Endothelial cell of umbilical vein (primary cell): ENCODE measurements at regions not wholly inside any gene's neighbourhood (a gene's known extent, or its start where the extent isn't known, plus 50 kb on each side); places are given as distances from the start of the nearest gene placed in this dataset.

ENCODE experiments used
- BruUV-seq: library from RNA; stranded (reverse); fragments of 400-500 nt; replicated peaks from 2 replicates; lab custom pipeline; 2021; lab: Mats Ljungman, UMichigan
- CTCF ChIA-PET: fragments of 300-600, 350-600 bp; sonication (Branson Sonifier 250); formaldehyde crosslinking; loops from one replicate; lab custom pipeline; 2021; ENCODE audit warnings: antibody characterized with exemption, inconsistent platforms; lab: Charles Lee
- POLR2A ChIA-PET: fragments of 300-600, 350-600 bp; sonication (Branson Sonifier 250); formaldehyde crosslinking; loops from one replicate; lab custom pipeline; 2021; ENCODE audit warnings: antibody characterized with exemption, inconsistent platforms; lab: Charles Lee
- DNase-seq: peaks from one replicate; pipeline ENCODE4 v3.0.0-alpha.2; 2011; ENCODE audit warnings: low read depth, low spot score
- FAIRE-seq: peaks from 2 replicates; lab custom pipeline; 2011; peaks lifted over from hg19 to GRCh38; lab: Jason Lieb, UNC
- H2AFZ ChIP-seq: 2 replicates; pipeline ENCODE4 v1.6.0; 2012; ENCODE audit warnings: low read depth, low read length, control low read depth, inconsistent platforms
- H3K27ac ChIP-seq: 2 replicates; pipeline ENCODE4 v1.5.1; 2011; ENCODE audit warnings: low read depth, mild to moderate bottlenecking, control low read depth, low read length, moderate library complexity; ENCODE audit not compliant: insufficient read depth
- H3K27me3 ChIP-seq, 2 experiments: 2 replicates each; pipeline versions ENCODE4 v1.6.0 to v1.6.1; 2011; ENCODE audit warnings: low read length in 2 of 2, mixed read lengths in 1 of 2; ENCODE audit not compliant: control insufficient read depth in 2 of 2, insufficient read depth in 2 of 2
- H3K36me3 ChIP-seq, 2 experiments: 2 replicates in 1 of 2; 3 replicates in 1 of 2; pipeline ENCODE4 v1.5.1; 2011; ENCODE audit warnings: low read length in 2 of 2, mild to moderate bottlenecking in 1 of 2, moderate library complexity in 1 of 2; ENCODE audit not compliant: control insufficient read depth in 2 of 2, insufficient read depth in 2 of 2; ENCODE audit errors: extremely low read depth in 1 of 2
- H3K4me1 ChIP-seq: 3 replicates; pipeline ENCODE4 v1.5.1; 2011; ENCODE audit warnings: mild to moderate bottlenecking, low read length; ENCODE audit not compliant: control insufficient read depth, insufficient read depth; ENCODE audit errors: extremely low read depth
- H3K4me2 ChIP-seq: 2 replicates; pipeline ENCODE4 v1.6.1; 2011; ENCODE audit warnings: low read length, control low read depth, mixed read lengths; ENCODE audit not compliant: insufficient read depth
- H3K4me3 ChIP-seq, 3 experiments: fragments of 200-600 bp in 1 of 3; sonication (generic), shearing (Covaris generic) in 1 of 3; replicated peaks in 1 of 3; 2 replicates each; pipeline ENCODE4 v1.5.1; 2011 to 2016; ENCODE audit warnings: control low read depth in 3 of 3, low read length in 3 of 3, mild to moderate bottlenecking in 2 of 3, inconsistent platforms in 1 of 3, low read depth in 1 of 3, moderate library complexity in 1 of 3; ENCODE audit not compliant: insufficient read depth in 1 of 3
- H3K79me2 ChIP-seq: 2 replicates; pipeline ENCODE4 v1.6.0; 2012; ENCODE audit warnings: low read length, inconsistent platforms; ENCODE audit not compliant: control insufficient read depth, insufficient read depth
- H3K9ac ChIP-seq: replicated peaks from 2 replicates; pipeline ENCODE3; 2011; ENCODE audit warnings: low read length, control low read depth; ENCODE audit not compliant: insufficient read depth; ENCODE audit errors: extremely low read depth
- H3K9me1 ChIP-seq: replicated peaks from 3 replicates; pipeline ENCODE4 v1.6.0; 2011; ENCODE audit warnings: mild to moderate bottlenecking, low read length; ENCODE audit not compliant: control insufficient read depth, insufficient read depth; ENCODE audit errors: extremely low read depth
- H3K9me3 ChIP-seq: replicated peaks from 2 replicates; pipeline ENCODE4 v1.5.1; 2012; ENCODE audit warnings: low read length, inconsistent platforms; ENCODE audit not compliant: control insufficient read depth, insufficient read depth
- H4K20me1 ChIP-seq: replicated peaks from 2 replicates; pipeline ENCODE3; 2011; ENCODE audit warnings: mild to moderate bottlenecking, low read length; ENCODE audit not compliant: control insufficient read depth, insufficient read depth; ENCODE audit errors: extremely low read depth
- CTCF ChIP-seq, 2 donors: IDR thresholded peaks; 1 replicate in 1 of 2; 2 replicates in 1 of 2; pipeline ENCODE4 v1.5.1; 2011; ENCODE audit warnings: low read length in 2 of 2, mild to moderate bottlenecking in 2 of 2, moderate library complexity in 2 of 2, control low read depth in 1 of 2, inconsistent platforms in 1 of 2, low read depth in 1 of 2; ENCODE audit not compliant: insufficient read depth in 1 of 2; ENCODE audit errors: extremely low read depth in 1 of 2
- EZH2 ChIP-seq: IDR thresholded peaks from 2 replicates; pipeline ENCODE4 v1.6.1; 2012; ENCODE audit warnings: borderline replicate concordance, low read depth, mild to moderate bottlenecking, moderate library complexity, low read length, inconsistent platforms; ENCODE audit not compliant: severe bottlenecking
- FOS ChIP-seq: IDR thresholded peaks from 2 replicates; pipeline ENCODE4 v1.6.1; 2011; ENCODE audit warnings: mild to moderate bottlenecking, low read length, moderate library complexity, borderline replicate concordance; ENCODE audit not compliant: insufficient read depth
- GATA2 ChIP-seq: IDR thresholded peaks from 2 replicates; pipeline ENCODE4 v1.7.0; 2011; ENCODE audit warnings: low read depth, mild to moderate bottlenecking, moderate library complexity, mixed read lengths, low read length; ENCODE audit not compliant: insufficient read length, insufficient read depth
- JUN ChIP-seq: IDR thresholded peaks from 2 replicates; pipeline ENCODE4 v1.6.1; 2011; ENCODE audit warnings: borderline replicate concordance, low read depth; ENCODE audit not compliant: insufficient read length, insufficient read depth
- MAX ChIP-seq: IDR thresholded peaks from 2 replicates; pipeline ENCODE4 v1.6.1; 2011; ENCODE audit not compliant: insufficient read depth, insufficient read length
- MYC ChIP-seq: IDR thresholded peaks from one replicate; pipeline ENCODE4 v1.6.1; 2011; ENCODE audit warnings: mild to moderate bottlenecking, low read depth, low read length
- POLR2A ChIP-seq: IDR thresholded peaks from 2 replicates; pipeline ENCODE4 v1.6.1; 2012; ENCODE audit warnings: low read depth, mild to moderate bottlenecking, control low read depth, low read length
- POLR2AphosphoS5 ChIP-seq: IDR thresholded peaks from 2 replicates; pipeline ENCODE4 v1.6.1; 2012; ENCODE audit warnings: low read depth, mild to moderate bottlenecking, control low read depth, low read length, moderate library complexity; ENCODE audit not compliant: insufficient read depth
- dilution Hi-C: fragments of 300-500 bp; cut with MboI; formaldehyde crosslinking; loops from one replicate; pipeline ENCODE4 v1.15.0; 2019; ENCODE audit warnings: low sequenced_read_pairs; ENCODE audit not compliant: extremely low pct_ligation_motif_present
- intact Hi-C: fragments of 100-400 bp; cut with micrococcal nuclease; formaldehyde crosslinking; loops from one replicate; pipeline ENCODE4 v1.10.0; 2022

GRCh38 chr3:82815417-82816058 is 1054.1 kb upstream of the GBE1 start:
- Histone ChIP-seq H2AFZ (no peak overlapping the region), H3K4me1 (no peaks in the 10 kb centered on the region), H3K4me2 (no peak overlapping the region), H3K9me3 (peaks cover 6% of the 10 kb centered on the region), H3K9ac (no peak overlapping the region), H3K4me3 (no peak overlapping the region), H3K27me3 (no peaks in the 10 kb centered on the region), H4K20me1 (no peaks in the 10 kb centered on the region), H3K36me3 (no peaks in the 10 kb centered on the region), H3K79me2 (no peaks in the 10 kb centered on the region), H3K27ac (no peak overlapping the region), H3K9me1 (no peaks in the 10 kb centered on the region)
- intact Hi-C loops (no loop called here), dilution Hi-C loops (no loop called here)
- ChIA-PET POLR2A (no interaction called here), CTCF (no interaction called here)
- no TSS peak for BruUV-seq
- DNase-seq: no peak
- no peak for TF ChIP-seq MYC
- no peak for TF ChIP-seq MAX
- TF ChIP-seq FOS: no peak
- no peak for TF ChIP-seq POLR2A
- TF ChIP-seq EZH2: no peak
- no peak for TF ChIP-seq POLR2AphosphoS5
- no peak for TF ChIP-seq JUN
- no peak for TF ChIP-seq CTCF (IDR thresholded peaks at IDR 0.05; ENCODE audit: extremely low read depth in 1 of 2, insufficient read depth in 1 of 2, low read depth in 1 of 2, low read length in 2 of 2)
- no peak for TF ChIP-seq GATA2
- FAIRE-seq: no peak
